Suprapubic skin (tissue), 4 donors: ENCODE measurements at regions not wholly inside any gene's neighbourhood (a gene's known extent, or its start where the extent isn't known, plus 50 kb on each side); places are given as distances from the start of the nearest gene placed in this dataset.

Experiments
- DNase-seq, 2 donors: peaks; one replicate each; pipeline ENCODE4 v3.0.0-alpha.2; 2019; ENCODE audit warnings: low spot score in 2 of 2
- H3K27ac ChIP-seq: fragments of 200-600 bp; sonication (generic); one replicate; pipeline ENCODE4 v1.5.1; 2019
- H3K27me3 ChIP-seq: fragments of 200-600 bp; sonication (generic); one replicate; pipeline ENCODE4 v1.5.1; 2019
- H3K36me3 ChIP-seq: fragments of 200-600 bp; sonication (generic); one replicate; pipeline ENCODE4 v1.5.1; 2019
- H3K4me1 ChIP-seq: fragments of 200-600 bp; sonication (generic); one replicate; pipeline ENCODE4 v1.5.1; 2019
- H3K4me3 ChIP-seq: fragments of 200-600 bp; sonication (generic); one replicate; pipeline ENCODE4 v1.5.1; 2019; ENCODE audit warnings: mild to moderate bottlenecking
- H3K9me3 ChIP-seq: fragments of 200-600 bp; sonication (generic); one replicate; pipeline ENCODE4 v1.5.1; 2019
- EP300 ChIP-seq: sonication (generic); formaldehyde crosslinking; IDR thresholded peaks from one replicate; pipeline ENCODE4 v1.6.1; 2017; ENCODE audit warnings: antibody characterized with exemption
- POLR2A ChIP-seq, 2 donors: fragments of 450-650 bp; IDR thresholded peaks; one replicate each; pipeline ENCODE4 v1.6.1; 2017; ENCODE audit warnings: antibody characterized with exemption in 2 of 2, mild to moderate bottlenecking in 2 of 2, moderate library complexity in 2 of 2
- POLR2AphosphoS5 ChIP-seq, 3 donors: sonication (generic); formaldehyde crosslinking; IDR thresholded peaks; one replicate each; pipeline ENCODE4 v1.6.1; 2017; ENCODE audit warnings: antibody characterized with exemption in 3 of 3
- WGBS: methylation state at CpG from one replicate; pipeline ENCODE4 v1.1.5; 2018; 5-methylcytosine and 5-hydroxymethylcytosine counted together
- TF ChIP-seq, protein P1 (sequence below), 2 donors: fragments of 200-600 bp in 1 of 2; fragments of 450-650 bp in 1 of 2; sonication (generic) in 1 of 2; IDR thresholded peaks; one replicate each; pipeline ENCODE4 v1.5.1; 2016 to 2019; ENCODE audit warnings: antibody characterized with exemption in 2 of 2, mild to moderate bottlenecking in 1 of 2, moderate library complexity in 1 of 2

GRCh38 chr12:11577658-11578260 is 71.7 kb upstream of the ETV6 start:
- Histone ChIP-seq H3K36me3 (no peaks in the 10 kb centered on the region), H3K4me3 (no peak overlapping the region), H3K9me3 (no peaks in the 10 kb centered on the region), H3K4me1 (peaks cover 31% of the 10 kb centered on the region), H3K27me3 (no peaks in the 10 kb centered on the region), H3K27ac (no peak overlapping the region)
- TF ChIP-seq, protein P1, sequence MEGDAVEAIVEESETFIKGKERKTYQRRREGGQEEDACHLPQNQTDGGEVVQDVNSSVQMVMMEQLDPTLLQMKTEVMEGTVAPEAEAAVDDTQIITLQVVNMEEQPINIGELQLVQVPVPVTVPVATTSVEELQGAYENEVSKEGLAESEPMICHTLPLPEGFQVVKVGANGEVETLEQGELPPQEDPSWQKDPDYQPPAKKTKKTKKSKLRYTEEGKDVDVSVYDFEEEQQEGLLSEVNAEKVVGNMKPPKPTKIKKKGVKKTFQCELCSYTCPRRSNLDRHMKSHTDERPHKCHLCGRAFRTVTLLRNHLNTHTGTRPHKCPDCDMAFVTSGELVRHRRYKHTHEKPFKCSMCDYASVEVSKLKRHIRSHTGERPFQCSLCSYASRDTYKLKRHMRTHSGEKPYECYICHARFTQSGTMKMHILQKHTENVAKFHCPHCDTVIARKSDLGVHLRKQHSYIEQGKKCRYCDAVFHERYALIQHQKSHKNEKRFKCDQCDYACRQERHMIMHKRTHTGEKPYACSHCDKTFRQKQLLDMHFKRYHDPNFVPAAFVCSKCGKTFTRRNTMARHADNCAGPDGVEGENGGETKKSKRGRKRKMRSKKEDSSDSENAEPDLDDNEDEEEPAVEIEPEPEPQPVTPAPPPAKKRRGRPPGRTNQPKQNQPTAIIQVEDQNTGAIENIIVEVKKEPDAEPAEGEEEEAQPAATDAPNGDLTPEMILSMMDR (IDR thresholded peaks at IDR 0.05) = no peak
- no peak for TF ChIP-seq POLR2A (IDR thresholded peaks at IDR 0.05)
- TF ChIP-seq POLR2AphosphoS5 (IDR thresholded peaks at IDR 0.05) = no peak
- no peak for TF ChIP-seq EP300
- 56% methylated on average over 4 of the region's 4 CpGs for WGBS
- no peak for DNase-seq

GRCh38 chr12:11578461-11578993 is 70.9 kb upstream of the ETV6 start:
- Histone ChIP-seq H3K36me3 (no peaks in the 10 kb centered on the region), H3K4me3 (no peak overlapping the region), H3K27ac (no peak overlapping the region), H3K27me3 (no peaks in the 10 kb centered on the region), H3K4me1 (peaks cover 31% of the 10 kb centered on the region), H3K9me3 (no peaks in the 10 kb centered on the region)
- WGBS = 90% methylated on average over 3 of the region's 3 CpGs
- TF ChIP-seq, protein P1 (IDR thresholded peaks at IDR 0.05) = no peak
- no peak for TF ChIP-seq EP300
- no peak for TF ChIP-seq POLR2AphosphoS5 (IDR thresholded peaks at IDR 0.05)
- no peak for TF ChIP-seq POLR2A (IDR thresholded peaks at IDR 0.05)
- no peak for DNase-seq

- H3K27ac ChIP-seq = peak overlapping the region; percentile 50
- no peak overlapping the region for H3K4me3 ChIP-seq
- TF ChIP-seq, protein P1 (IDR thresholded peaks at IDR 0.05) = no peak
- TF ChIP-seq POLR2AphosphoS5 (IDR thresholded peaks at IDR 0.05) = peak in 2 of 3 donors; percentile 21 to 24
- H3K9me3 ChIP-seq = no peaks in the 10 kb centered on the region
- DNase-seq = no peak
- 40% methylated on average over 2 of the region's 2 CpGs for WGBS
- H3K4me1 ChIP-seq = peaks cover 31% of the 10 kb centered on the region
- H3K36me3 ChIP-seq = no peaks in the 10 kb centered on the region
- no peaks in the 10 kb centered on the region for H3K27me3 ChIP-seq
Measured at GRCh38 chr12:11580125-11580751, 69.2 kb upstream of the ETV6 start.

- H3K4me1 ChIP-seq = peaks cover 29% of the 10 kb centered on the region
- DNase-seq = no peak
- H3K4me3 ChIP-seq = no peak overlapping the region
- H3K27me3 ChIP-seq = no peaks in the 10 kb centered on the region
- no peaks in the 10 kb centered on the region for H3K36me3 ChIP-seq
- H3K9me3 ChIP-seq = no peaks in the 10 kb centered on the region
- WGBS = 0% methylated on average over 2 of the region's 2 CpGs
- H3K27ac ChIP-seq = no peak overlapping the region
- TF ChIP-seq, protein P1 (IDR thresholded peaks at IDR 0.05) = peak; percentile 25 to 53
- no peak for TF ChIP-seq POLR2A (IDR thresholded peaks at IDR 0.05)
Measured at GRCh38 chr12:11581179-11581755, 68.2 kb upstream of the ETV6 start.

- Histone ChIP-seq H3K9me3 (no peaks in the 10 kb centered on the region), H3K4me3 (no peak overlapping the region), H3K4me1 (peaks cover 21% of the 10 kb centered on the region), H3K27me3 (no peaks in the 10 kb centered on the region), H3K27ac (no peak overlapping the region), H3K36me3 (no peaks in the 10 kb centered on the region)
- no peak for DNase-seq
- TF ChIP-seq POLR2A (IDR thresholded peaks at IDR 0.05) = no peak
- TF ChIP-seq, protein P1 (IDR thresholded peaks at IDR 0.05) = no peak
- no peak for TF ChIP-seq EP300
- no peak for TF ChIP-seq POLR2AphosphoS5 (IDR thresholded peaks at IDR 0.05)
- 58% methylated on average over 7 of the region's 7 CpGs for WGBS
Measured at GRCh38 chr12:11584221-11584855, 65.1 kb upstream of the ETV6 start.
